ENCODE measurements at regions not wholly inside any gene's neighbourhood (a gene's known extent, or its start where the extent isn't known, plus 50 kb on each side); places are given as distances from the start of the nearest gene placed in this dataset.

- Histone ChIP-seq H3K4me1 (ENCODE audit: control insufficient read depth in 1 of 2, insufficient read depth in 1 of 2, low read depth in 1 of 2, low read length in 1 of 2) (peaks cover 23 to 29% of the 10 kb centered on the region in 2 experiments), H3K27ac (no peak overlapping the region), H3K27me3 (no peaks in the 10 kb centered on the region), H3K36me3 (no peaks in the 10 kb centered on the region), H3K9me3 (no peaks in the 10 kb centered on the region), H3K4me3 (ENCODE audit: low read depth in 1 of 2, low read length in 1 of 2) (no peak overlapping the region)
- no peak for TF ChIP-seq CTCF (IDR thresholded peaks at IDR 0.05)
Observed at GRCh38 chr22:22068025-22068424, 85.4 kb upstream of the TOP3B start.

- no peaks in the 10 kb centered on the region for H3K27me3 ChIP-seq
- H3K4me3 ChIP-seq (ENCODE audit: low read depth in 1 of 2, low read length in 1 of 2), result no peak overlapping the region
- H3K36me3 ChIP-seq, result no peaks in the 10 kb centered on the region
- no peaks in the 10 kb centered on the region for H3K9me3 ChIP-seq
- TF ChIP-seq CTCF (IDR thresholded peaks at IDR 0.05), result no peak
- H3K27ac ChIP-seq, result no peak overlapping the region
- peaks cover 31 to 37% of the 10 kb centered on the region in 2 experiments for H3K4me1 ChIP-seq (ENCODE audit: control insufficient read depth in 1 of 2, insufficient read depth in 1 of 2, low read depth in 1 of 2, low read length in 1 of 2)
Observed at GRCh38 chr22:22067192-22067591, 84.6 kb upstream of the TOP3B start.

GRCh38 chr22:22064580-22064979, 82.0 kb upstream of the TOP3B start:
- no peaks in the 10 kb centered on the region for H3K36me3 ChIP-seq
- H3K4me1 ChIP-seq (ENCODE audit: control insufficient read depth in 1 of 2, insufficient read depth in 1 of 2, low read depth in 1 of 2, low read length in 1 of 2), result peaks cover 43 to 44% of the 10 kb centered on the region in 2 experiments
- H3K4me3 ChIP-seq (ENCODE audit: low read depth in 1 of 2, low read length in 1 of 2), result no peak overlapping the region
- no peaks in the 10 kb centered on the region for H3K9me3 ChIP-seq
- H3K27me3 ChIP-seq, result no peaks in the 10 kb centered on the region
- no peak overlapping the region for H3K27ac ChIP-seq
- TF ChIP-seq CTCF (IDR thresholded peaks at IDR 0.05), result no peak

GRCh38 chr22:22062306-22062793, 79.8 kb upstream of the TOP3B start:
- H3K27ac ChIP-seq, result peak overlapping the region; percentile 77
- peak overlapping the region in 1 of 2 experiments; percentile 43 for H3K4me3 ChIP-seq (ENCODE audit: low read depth in 1 of 2, low read length in 1 of 2)
- no peaks in the 10 kb centered on the region for H3K36me3 ChIP-seq
- H3K9me3 ChIP-seq, result no peaks in the 10 kb centered on the region
- H3K4me1 ChIP-seq (ENCODE audit: control insufficient read depth in 1 of 2, insufficient read depth in 1 of 2, low read depth in 1 of 2, low read length in 1 of 2), result peaks cover 42 to 44% of the 10 kb centered on the region in 2 experiments
- TF ChIP-seq CTCF (IDR thresholded peaks at IDR 0.05), result no peak
- no peaks in the 10 kb centered on the region for H3K27me3 ChIP-seq

- no peaks in the 10 kb centered on the region for H3K9me3 ChIP-seq
Observed at GRCh38 chr22:22061085-22062077, 78.8 kb upstream of the TOP3B start.

More at GRCh38 chr22:22061085-22062077, 78.8 kb upstream of the TOP3B start:
- Histone ChIP-seq H3K4me1 (ENCODE audit: control insufficient read depth in 1 of 2, insufficient read depth in 1 of 2, low read depth in 1 of 2, low read length in 1 of 2) (peaks cover 42 to 44% of the 10 kb centered on the region in 2 experiments), H3K27me3 (no peaks in the 10 kb centered on the region), H3K4me3 (ENCODE audit: low read depth in 1 of 2, low read length in 1 of 2) (peak overlapping the region in 1 of 2 experiments; percentile 13), H3K36me3 (no peaks in the 10 kb centered on the region), H3K27ac (peak overlapping the region; percentile 77)
- no peak for TF ChIP-seq CTCF (IDR thresholded peaks at IDR 0.05)

All from neutrophil (primary cell).